ENCODE measurements at regions not wholly inside any gene's neighbourhood (a gene's known extent, or its start where the extent isn't known, plus 50 kb on each side); places are given as distances from the start of the nearest gene placed in this dataset.

- TF ChIP-seq CTCF (IDR thresholded peaks at IDR 0.05; ENCODE audit: low read depth, low read length, missing input control) (no peak), FOXA1 (IDR thresholded peaks at IDR 0.05) (no peak), MAX (IDR thresholded peaks at IDR 0.05) (no peak), EGR1 (IDR thresholded peaks at IDR 0.05; ENCODE audit: low read depth in 2 of 2) (peak in 1 of 2 donors; percentile 13), YY1 (IDR thresholded peaks at IDR 0.05) (no peak), TAF1 (conservative IDR thresholded peaks at IDR 0.05) (no peak), JUND (IDR thresholded peaks at IDR 0.05) (no peak), RAD21 (IDR thresholded peaks at IDR 0.05) (no peak), REST (IDR thresholded peaks at IDR 0.05) (no peak), FOXA2 (IDR thresholded peaks at IDR 0.05) (no peak)
Observed at GRCh38 chr5:126015235-126016181, 407.7 kb upstream of the GRAMD2B start.

Data from liver (tissue), 3 donors.